Gastroesophageal sphincter (tissue), 4 donors: ENCODE measurements at regions not wholly inside any gene's neighbourhood (a gene's known extent, or its start where the extent isn't known, plus 50 kb on each side); places are given as distances from the start of the nearest gene placed in this dataset.

ENCODE experiments used
- ATAC-seq: fragments of 150-250 bp; one replicate; pipeline ENCODE4 v1.9.1; 2016; ENCODE audit warnings: mild to moderate bottlenecking, moderate library complexity
- H3K27ac ChIP-seq, 4 donors: fragments of 200-600 bp; sonication (generic) in 3 of 4; 1 replicate in 3 of 4; 2 replicates in 1 of 4; pipeline ENCODE4 v1.5.1; 2016 to 2019
- H3K27me3 ChIP-seq: fragments of 200-600 bp; sonication (generic); one replicate; pipeline ENCODE4 v1.5.1; 2019
- H3K36me3 ChIP-seq, 2 donors: fragments of 200-600 bp; sonication (generic); one replicate each; pipeline ENCODE4 v1.5.1; 2019; ENCODE audit warnings: control low read depth in 1 of 2
- H3K4me1 ChIP-seq, 3 donors: fragments of 200-600 bp; sonication (generic); 1 replicate in 2 of 3; 2 replicates in 1 of 3; pipeline ENCODE4 v1.5.1; 2016 to 2019; ENCODE audit warnings: control low read depth in 2 of 3
- H3K4me3 ChIP-seq, 2 donors: fragments of 200-600 bp; sonication (generic); one replicate each; pipeline ENCODE4 v1.5.1; 2019; ENCODE audit warnings: mild to moderate bottlenecking in 1 of 2, moderate library complexity in 1 of 2
- H3K9me3 ChIP-seq, 3 donors: fragments of 200-600 bp; sonication (generic); one replicate each; pipeline ENCODE4 v1.5.1; 2017 to 2019; ENCODE audit warnings: control low read depth in 2 of 3
- CTCF ChIP-seq, 4 experiments: fragments of 200-600 bp in 2 of 4; fragments of 450-650 bp in 2 of 4; sonication (generic) in 1 of 4; IDR thresholded peaks; one replicate each; pipeline ENCODE4 v1.5.1; 2017 to 2019; ENCODE audit warnings: antibody characterized with exemption in 4 of 4, mild to moderate bottlenecking in 2 of 4, moderate library complexity in 2 of 4
- EP300 ChIP-seq: sonication (generic); formaldehyde crosslinking; IDR thresholded peaks from one replicate; pipeline ENCODE4 v1.6.1; 2017; ENCODE audit warnings: antibody characterized with exemption, mild to moderate bottlenecking
- POLR2A ChIP-seq, 2 donors: fragments of 450-650 bp; IDR thresholded peaks; one replicate each; pipeline ENCODE4 v1.6.1; 2017; ENCODE audit warnings: antibody characterized with exemption in 2 of 2, mild to moderate bottlenecking in 2 of 2, moderate library complexity in 1 of 2
- POLR2AphosphoS5 ChIP-seq: sonication (generic); formaldehyde crosslinking; IDR thresholded peaks from one replicate; pipeline ENCODE4 v1.6.1; 2017; ENCODE audit warnings: antibody characterized with exemption
- WGBS, 2 donors: methylation state at CpG; one replicate each; pipeline ENCODE4 v1.1.5; 2018; ENCODE audit warnings: low coverage in 1 of 2; 5-methylcytosine and 5-hydroxymethylcytosine counted together

- no peak overlapping the region for H3K4me3 ChIP-seq
- no peak overlapping the region for H3K27ac ChIP-seq
- H3K27me3 ChIP-seq = no peaks in the 10 kb centered on the region
- 58% methylated on average over 3 of the region's 3 CpGs for WGBS, 2 donors
- peaks cover 0 to 7% (median 0%) of the 10 kb centered on the region in 3 donors for H3K9me3 ChIP-seq
- no peak for ATAC-seq
- no peak for TF ChIP-seq POLR2A (IDR thresholded peaks at IDR 0.05)
- no peak for TF ChIP-seq EP300
- no peak for TF ChIP-seq CTCF (IDR thresholded peaks at IDR 0.05)
- no peak for TF ChIP-seq POLR2AphosphoS5
- H3K36me3 ChIP-seq = no peaks in the 10 kb centered on the region
- H3K4me1 ChIP-seq = no peaks in the 10 kb centered on the region
These were observed 235.0 kb upstream of the HNMT start for GRCh38 chr2:137729305-137729704.

- no peak for ATAC-seq
- no peak for TF ChIP-seq POLR2AphosphoS5
- TF ChIP-seq POLR2A (IDR thresholded peaks at IDR 0.05) = no peak
- no peak for TF ChIP-seq EP300
- TF ChIP-seq CTCF (IDR thresholded peaks at IDR 0.05) = no peak
- H3K27me3 ChIP-seq = no peaks in the 10 kb centered on the region
- no peaks in the 10 kb centered on the region for H3K4me1 ChIP-seq
- no peaks in the 10 kb centered on the region for H3K9me3 ChIP-seq
- no peaks in the 10 kb centered on the region for H3K36me3 ChIP-seq
- H3K27ac ChIP-seq = no peak overlapping the region
- no peak overlapping the region for H3K4me3 ChIP-seq
These were observed 226.7 kb upstream of the HNMT start for GRCh38 chr2:137737559-137737958.

DNA sequence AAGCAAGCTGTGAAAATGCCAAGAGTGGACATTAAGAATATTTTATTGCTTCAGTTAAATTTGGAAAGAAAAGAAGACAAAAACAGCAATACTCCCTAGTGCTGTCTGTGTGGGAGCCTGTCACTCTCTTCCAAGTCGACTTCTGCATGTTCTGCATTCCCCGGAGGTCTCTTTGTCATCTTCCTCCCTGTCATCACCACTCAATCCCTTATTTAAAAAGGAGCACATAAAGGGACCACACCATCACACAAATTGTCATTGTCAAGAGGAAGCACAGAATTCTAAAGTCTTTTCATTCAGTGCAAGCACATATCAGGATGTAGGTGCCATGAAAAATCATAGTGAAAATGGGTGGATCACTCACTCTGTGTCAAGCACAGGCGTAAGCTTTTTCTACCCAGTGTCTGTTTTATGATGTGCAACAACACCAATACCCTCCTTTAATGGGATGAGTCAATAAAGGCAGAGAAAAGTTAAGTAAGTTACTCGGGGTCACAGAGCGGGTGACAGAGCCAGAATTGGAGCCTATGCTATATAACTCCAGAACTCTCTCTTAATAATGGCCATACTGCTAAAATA, 222.4 kb upstream of the HNMT start:
- no peak overlapping the region for H3K4me3 ChIP-seq
- H3K4me1 ChIP-seq = no peaks in the 10 kb centered on the region
- TF ChIP-seq POLR2AphosphoS5 (no peak), EP300 (no peak), CTCF (IDR thresholded peaks at IDR 0.05) (no peak), POLR2A (IDR thresholded peaks at IDR 0.05) (no peak)
- H3K27me3 ChIP-seq = no peaks in the 10 kb centered on the region
- H3K27ac ChIP-seq = no peak overlapping the region
- no peaks in the 10 kb centered on the region for H3K36me3 ChIP-seq
- no peak for ATAC-seq
- H3K9me3 ChIP-seq = no peaks in the 10 kb centered on the region
- WGBS, 2 donors = 76 to 77% methylated on average over 5 of the region's 5 CpGs

GRCh38 chr2:137747509-137747908, 216.8 kb upstream of the HNMT start:
- H3K4me1 ChIP-seq = no peaks in the 10 kb centered on the region
- H3K27me3 ChIP-seq = no peaks in the 10 kb centered on the region
- no peak overlapping the region for H3K4me3 ChIP-seq
- no peak overlapping the region for H3K27ac ChIP-seq
- TF ChIP-seq POLR2A (IDR thresholded peaks at IDR 0.05) (no peak), POLR2AphosphoS5 (no peak), EP300 (no peak), CTCF (IDR thresholded peaks at IDR 0.05) (no peak)
- H3K9me3 ChIP-seq = peaks cover 0 to 4% (median 0%) of the 10 kb centered on the region in 3 donors
- no peaks in the 10 kb centered on the region for H3K36me3 ChIP-seq
- no peak for ATAC-seq

DNA sequence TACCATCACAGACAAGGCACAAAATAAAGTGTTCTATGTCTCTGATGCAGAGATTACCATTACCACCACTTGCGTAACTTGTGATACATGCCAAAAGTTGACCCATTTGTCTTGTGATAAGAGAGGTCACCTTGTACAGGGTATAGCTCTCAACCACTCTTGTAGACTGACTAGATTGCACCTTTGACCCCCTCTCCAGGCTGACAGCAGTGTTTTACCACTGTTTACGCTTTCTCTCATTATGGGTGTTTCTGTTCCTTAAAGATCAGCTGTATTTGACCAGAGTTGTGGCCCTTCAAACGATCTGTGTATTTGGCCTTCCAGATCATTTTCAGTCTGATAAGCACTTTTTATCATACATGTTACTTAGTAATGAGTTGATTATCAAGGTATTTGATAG, 215.7 kb upstream of the HNMT start:
- no peak for ATAC-seq
- no peaks in the 10 kb centered on the region for H3K36me3 ChIP-seq
- H3K27ac ChIP-seq = no peak overlapping the region
- TF ChIP-seq CTCF (IDR thresholded peaks at IDR 0.05) = no peak
- no peak for TF ChIP-seq POLR2A (IDR thresholded peaks at IDR 0.05)
- TF ChIP-seq EP300 = no peak
- TF ChIP-seq POLR2AphosphoS5 = no peak
- no peaks in the 10 kb centered on the region for H3K27me3 ChIP-seq
- WGBS, 2 donors = 52 to 65% methylated on average over 3 of the region's 3 CpGs
- no peaks in the 10 kb centered on the region for H3K4me1 ChIP-seq
- H3K9me3 ChIP-seq = peaks cover 0 to 13% (median 0%) of the 10 kb centered on the region in 3 donors
- no peak overlapping the region for H3K4me3 ChIP-seq
